Fibroblast of peridontal ligament (primary cell): ENCODE measurements at regions not wholly inside any gene's neighbourhood (a gene's known extent, or its start where the extent isn't known, plus 50 kb on each side); places are given as distances from the start of the nearest gene placed in this dataset.
"Not testable (repeated sequence)": the region's sequence is repeated elsewhere in the genome, so short reads cannot be mapped to it uniquely, and the experiment has no call there.

Experiments
- DNase-seq: peaks from one replicate; pipeline ENCODE4 v3.0.0-alpha.2; 2010; ENCODE audit errors: extremely low read depth

- DNase-seq: no peak
These were observed 614.3 kb upstream of the MIS18BP1 start for GRCh38 chr14:45867046-45867894.

- no peak for DNase-seq
These were observed 585.6 kb upstream of the MIS18BP1 start for GRCh38 chr14:45838597-45838996.

GRCh38 chr14:45819107-45819506, 566.1 kb upstream of the MIS18BP1 start:
- no peak for DNase-seq

GRCh38 chr14:45811155-45811554, 558.2 kb upstream of the MIS18BP1 start:
- no peak for DNase-seq

- no peak for DNase-seq
These were observed 557.3 kb upstream of the MIS18BP1 start for GRCh38 chr14:45810152-45810872.

DNA sequence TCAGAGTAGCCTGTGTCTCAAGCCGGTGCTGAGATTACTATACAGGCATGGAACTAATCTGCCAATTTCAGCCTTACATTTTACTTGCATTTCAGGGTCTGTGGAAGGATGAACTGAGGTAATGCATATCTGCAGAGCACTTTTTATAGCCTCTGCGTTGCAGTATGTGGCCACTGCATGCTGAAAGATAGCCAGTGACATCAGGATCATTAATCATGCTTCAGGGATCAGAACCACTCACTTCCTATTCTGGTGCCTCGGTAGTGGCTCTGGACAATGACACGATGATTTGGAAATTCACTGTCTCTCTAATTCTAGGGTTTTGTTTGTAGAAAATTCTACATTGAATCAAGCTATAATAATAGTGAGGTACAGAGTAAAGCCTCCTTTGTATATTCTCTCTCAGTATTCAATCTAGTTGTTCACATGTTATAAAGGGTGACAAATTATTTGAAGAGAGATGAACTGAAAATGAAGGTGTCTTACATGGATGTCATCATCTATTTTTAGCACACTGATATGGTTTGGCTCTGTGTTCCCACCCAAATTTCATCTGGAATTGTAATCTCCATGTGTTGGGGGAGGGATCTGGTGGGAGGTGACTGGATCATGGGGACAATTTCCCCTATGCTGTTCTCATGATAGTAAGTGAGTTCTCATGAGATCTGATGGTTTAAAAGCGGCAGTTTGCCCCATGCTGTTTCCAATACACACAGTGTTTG, 554.3 kb upstream of the MIS18BP1 start:
- no peak for DNase-seq

DNA sequence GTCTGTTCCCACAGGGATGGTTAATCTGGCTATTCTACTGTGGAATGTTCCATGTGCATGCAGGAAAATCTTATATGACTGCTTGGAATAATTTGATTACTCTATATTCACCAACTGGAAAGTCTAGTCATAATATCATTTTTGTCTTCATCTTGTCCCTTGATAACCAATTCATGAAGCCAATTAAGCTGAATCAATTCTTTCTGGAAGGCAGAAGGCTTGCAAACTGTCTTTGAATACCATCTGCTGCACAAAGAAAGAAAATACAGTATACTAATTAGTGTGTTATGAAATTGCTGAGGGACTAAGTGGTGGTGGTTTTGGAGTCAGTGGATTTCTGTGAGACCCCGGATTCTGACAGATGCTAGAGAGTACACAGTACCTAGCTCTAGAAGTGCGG, 546.5 kb upstream of the MIS18BP1 start:
- DNase-seq: no peak

DNA sequence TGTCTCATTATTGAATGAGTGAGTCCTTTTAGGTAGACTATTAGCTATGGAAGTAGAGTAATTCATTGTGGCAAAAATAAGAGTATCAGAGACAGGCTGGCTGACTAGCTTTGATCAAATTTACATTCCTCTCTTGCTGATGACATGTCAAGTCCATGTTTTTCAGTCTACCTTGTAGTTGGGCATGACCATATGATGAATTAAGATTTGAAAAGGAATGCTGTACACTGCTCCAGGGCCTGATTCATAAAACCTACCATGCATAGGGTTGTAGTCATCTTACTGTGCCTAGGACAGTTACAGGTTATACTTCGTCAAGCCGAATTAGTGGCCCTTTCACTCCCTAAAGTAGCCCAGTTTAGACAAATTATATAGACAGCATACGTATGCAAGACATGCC, 545.7 kb upstream of the MIS18BP1 start:
- DNase-seq: no peak

DNA sequence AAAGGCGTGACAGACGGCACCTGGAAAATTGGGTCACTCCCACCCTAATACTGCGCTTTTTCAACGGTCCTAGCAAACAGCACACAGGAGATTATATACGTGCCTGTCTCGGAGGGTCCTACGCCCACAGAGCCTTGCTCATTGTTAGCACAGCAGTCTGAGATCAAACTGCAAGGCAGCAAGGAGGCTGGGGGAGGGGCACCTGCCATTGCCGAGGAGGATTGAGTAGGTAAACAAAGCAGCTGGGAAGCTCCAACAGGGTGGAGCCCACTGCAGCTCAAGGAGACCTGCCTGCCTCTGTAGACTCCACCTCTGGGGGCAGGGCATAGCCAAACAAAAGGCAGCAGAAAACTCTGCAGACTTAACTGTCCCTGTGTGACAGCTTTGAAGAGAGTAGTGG, 543.0 kb upstream of the MIS18BP1 start:
- DNase-seq: not testable (repeated sequence)

DNA sequence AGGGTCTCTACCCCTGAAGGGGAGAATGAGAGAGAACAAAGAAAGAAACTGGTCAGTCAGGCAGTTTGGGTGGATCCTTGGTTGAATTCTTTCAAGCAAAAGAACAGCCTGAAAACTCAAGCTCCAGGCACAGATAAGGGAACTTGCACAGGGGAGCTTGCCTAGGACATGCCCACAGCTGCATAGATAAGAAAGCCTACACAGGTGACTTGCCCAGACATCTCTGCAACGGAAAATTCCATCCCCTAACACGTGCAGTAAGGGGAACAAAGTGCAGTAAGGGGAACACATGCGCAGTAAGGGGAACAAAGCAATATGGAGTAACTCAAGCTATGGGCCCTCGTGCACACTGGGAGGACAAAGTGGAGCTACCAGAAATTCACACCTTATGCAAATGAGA, 540.1 kb upstream of the MIS18BP1 start:
- DNase-seq: no peak

DNA sequence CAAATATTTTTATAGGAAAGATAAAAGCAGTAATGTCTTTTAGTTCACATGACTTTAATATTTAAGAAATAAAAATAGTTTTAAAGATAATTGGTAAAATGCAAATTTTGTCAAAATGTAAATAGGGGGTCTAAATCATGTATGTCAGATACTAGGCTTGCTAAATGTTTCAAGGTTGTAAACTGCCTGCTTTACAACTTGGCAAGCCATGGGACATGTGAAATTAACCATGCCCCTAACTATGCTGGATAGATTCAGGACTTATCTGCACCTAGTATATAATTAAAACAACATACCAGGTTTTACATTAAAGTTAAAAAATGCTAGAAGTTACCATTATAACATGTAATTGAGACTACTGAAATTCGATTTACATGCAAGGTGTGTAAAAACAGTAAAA, 537.3 kb upstream of the MIS18BP1 start:
- DNase-seq: no peak

DNA sequence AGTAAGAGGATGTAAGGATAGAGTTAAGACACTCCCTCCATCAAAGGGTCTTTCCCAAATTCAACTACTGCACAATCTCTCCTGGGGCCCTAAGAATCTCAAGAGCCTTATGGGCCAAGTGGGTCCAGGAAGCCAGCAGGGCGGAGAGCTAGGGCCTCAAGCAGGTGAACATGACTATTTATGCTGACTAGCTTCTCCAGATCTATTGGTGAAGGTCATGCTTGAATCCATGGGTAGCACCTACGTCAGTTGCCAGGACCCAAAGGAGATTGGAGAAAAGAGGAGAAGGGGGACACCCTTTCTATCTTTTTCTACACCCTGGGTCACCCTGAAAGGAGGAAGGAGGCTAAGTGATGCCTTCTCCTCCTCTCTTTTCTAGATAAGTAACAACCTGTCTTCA, 534.2 kb upstream of the MIS18BP1 start:
- DNase-seq: no peak

GRCh38 chr14:45786266-45786665, 533.3 kb upstream of the MIS18BP1 start:
- DNase-seq: no peak

GRCh38 chr14:45785240-45785639, 532.2 kb upstream of the MIS18BP1 start:
- DNase-seq: no peak

- DNase-seq: no peak
These were observed 513.2 kb upstream of the MIS18BP1 start for GRCh38 chr14:45766247-45766646.

DNA sequence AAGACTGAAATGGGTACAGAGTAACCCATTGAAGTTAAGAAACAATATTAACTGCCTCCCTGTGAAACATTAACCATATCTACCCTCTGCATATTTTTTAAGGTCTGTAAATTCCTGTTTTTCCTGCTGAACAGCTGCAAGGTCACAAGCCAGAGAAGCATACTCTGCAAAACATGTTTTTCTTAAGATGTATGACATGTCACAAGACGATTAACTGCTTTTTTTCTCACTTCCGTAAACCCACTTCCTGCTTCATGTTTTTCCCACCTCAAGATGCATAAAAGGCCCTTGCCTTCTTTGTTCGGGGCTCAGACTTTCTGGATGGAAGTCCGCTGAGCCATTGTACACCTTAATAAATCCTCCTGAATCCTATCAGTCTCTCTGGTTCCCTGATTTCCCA, 504.7 kb upstream of the MIS18BP1 start:
- DNase-seq: no peak

- DNase-seq: not testable (repeated sequence)
These were observed 503.4 kb upstream of the MIS18BP1 start for GRCh38 chr14:45756412-45756811.

- DNase-seq: no peak
These were observed 490.9 kb upstream of the MIS18BP1 start for GRCh38 chr14:45743884-45744283.

- DNase-seq: no peak
These were observed 489.2 kb upstream of the MIS18BP1 start for GRCh38 chr14:45742187-45742586.

DNA sequence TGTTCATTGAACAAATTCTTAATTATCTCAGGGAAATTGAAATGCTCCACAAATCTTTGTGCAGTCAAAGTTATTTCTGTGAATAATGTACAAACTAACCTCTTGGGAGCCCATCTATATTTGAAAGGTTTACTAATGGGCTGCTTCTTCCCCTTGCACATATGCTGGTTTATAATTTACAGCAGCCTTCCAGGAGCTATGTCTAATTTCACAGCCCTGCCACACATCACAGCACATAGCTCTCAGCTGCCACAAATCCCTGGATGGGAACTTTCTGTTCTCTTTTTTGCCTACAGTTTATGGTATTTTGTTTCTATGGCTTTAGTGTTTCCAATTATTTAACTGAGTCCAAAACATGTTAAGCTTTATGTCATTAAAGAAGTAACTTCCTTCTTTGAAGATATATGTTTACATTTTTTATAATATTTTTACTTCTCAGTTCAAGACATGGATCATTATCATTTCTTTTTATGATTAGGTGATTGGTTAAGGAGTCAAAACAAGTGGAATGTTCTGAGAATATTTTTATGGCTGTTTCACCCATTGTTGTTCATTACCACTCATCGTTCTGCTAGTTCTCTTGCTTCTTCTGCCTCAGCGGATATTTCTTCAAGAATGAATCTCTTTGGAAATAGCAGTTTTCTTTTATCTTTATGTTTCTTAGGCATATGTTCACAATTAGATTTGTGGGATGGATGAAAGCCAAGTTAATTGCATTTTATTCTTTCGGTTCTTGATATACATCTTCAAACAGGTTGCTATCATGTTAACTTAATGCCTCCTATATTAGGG, 475.6 kb upstream of the MIS18BP1 start:
- no peak for DNase-seq

DNA sequence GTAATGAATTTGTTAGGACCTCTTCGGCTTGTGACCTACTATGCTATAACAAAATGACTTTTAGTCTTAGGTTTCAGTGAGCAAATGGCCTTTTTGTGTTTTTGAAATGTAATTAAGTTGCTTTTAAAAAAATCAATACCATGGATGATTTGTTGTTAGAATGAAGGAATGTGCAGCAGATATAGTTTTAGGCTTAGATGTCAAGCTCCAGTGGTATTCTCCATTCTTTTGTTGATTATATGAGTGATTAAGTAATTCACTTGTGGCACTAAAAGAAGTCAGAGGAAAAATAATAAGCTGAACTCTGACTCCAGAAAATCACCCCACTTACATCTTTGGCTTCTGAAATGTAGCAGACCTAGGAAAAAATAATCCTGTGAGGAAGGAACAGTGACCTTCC, 474.1 kb upstream of the MIS18BP1 start:
- no peak for DNase-seq

- DNase-seq: no peak
These were observed 468.5 kb upstream of the MIS18BP1 start for GRCh38 chr14:45721472-45721871.
